ENCODE measurements at regions not wholly inside any gene's neighbourhood (a gene's known extent, or its start where the extent isn't known, plus 50 kb on each side); places are given as distances from the start of the nearest gene placed in this dataset.

- Histone ChIP-seq H3K79me2 (ENCODE audit: control insufficient read depth, insufficient read depth, low read length, unreplicated experiment) (no peaks in the 10 kb centered on the region), H3K27ac (ENCODE audit: low read depth, low read length) (no peak overlapping the region), H3K4me3 (ENCODE audit: low read depth, low read length) (no peak overlapping the region), H2AFZ (ENCODE audit: low read length, unreplicated experiment) (no peak overlapping the region), H3K4me1 (ENCODE audit: control insufficient read depth, insufficient read depth, low read length, unreplicated experiment) (no peaks in the 10 kb centered on the region), H3K27me3 (ENCODE audit: insufficient read depth, low read length) (no peaks in the 10 kb centered on the region), H3K36me3 (ENCODE audit: insufficient read depth, low read length) (no peaks in the 10 kb centered on the region)
Measured at GRCh38 chr6:169881976-169882375, 130.6 kb downstream of the ERMARD start.

- H3K27ac ChIP-seq (ENCODE audit: low read depth, low read length) = no peak overlapping the region
- H2AFZ ChIP-seq (ENCODE audit: low read length, unreplicated experiment) = no peak overlapping the region
- no peaks in the 10 kb centered on the region for H3K36me3 ChIP-seq (ENCODE audit: insufficient read depth, low read length)
- H3K79me2 ChIP-seq (ENCODE audit: control insufficient read depth, insufficient read depth, low read length, unreplicated experiment) = no peaks in the 10 kb centered on the region
- H3K4me3 ChIP-seq (ENCODE audit: low read depth, low read length) = no peak overlapping the region
- H3K4me1 ChIP-seq (ENCODE audit: control insufficient read depth, insufficient read depth, low read length, unreplicated experiment) = no peaks in the 10 kb centered on the region
- no peaks in the 10 kb centered on the region for H3K27me3 ChIP-seq (ENCODE audit: insufficient read depth, low read length)
Measured at GRCh38 chr6:169881398-169881797, 130.0 kb downstream of the ERMARD start.

GRCh38 chr6:169880516-169880915, 129.1 kb downstream of the ERMARD start:
- Histone ChIP-seq H3K4me1 (ENCODE audit: control insufficient read depth, insufficient read depth, low read length, unreplicated experiment) (no peaks in the 10 kb centered on the region), H3K36me3 (ENCODE audit: insufficient read depth, low read length) (no peaks in the 10 kb centered on the region), H3K27ac (ENCODE audit: low read depth, low read length) (no peak overlapping the region), H3K27me3 (ENCODE audit: insufficient read depth, low read length) (no peaks in the 10 kb centered on the region), H3K4me3 (ENCODE audit: low read depth, low read length) (no peak overlapping the region), H2AFZ (ENCODE audit: low read length, unreplicated experiment) (no peak overlapping the region), H3K79me2 (ENCODE audit: control insufficient read depth, insufficient read depth, low read length, unreplicated experiment) (no peaks in the 10 kb centered on the region)

- no peak overlapping the region for H2AFZ ChIP-seq (ENCODE audit: low read length, unreplicated experiment)
- no peaks in the 10 kb centered on the region for H3K79me2 ChIP-seq (ENCODE audit: control insufficient read depth, insufficient read depth, low read length, unreplicated experiment)
- no peaks in the 10 kb centered on the region for H3K4me1 ChIP-seq (ENCODE audit: control insufficient read depth, insufficient read depth, low read length, unreplicated experiment)
- no peaks in the 10 kb centered on the region for H3K27me3 ChIP-seq (ENCODE audit: insufficient read depth, low read length)
- no peak overlapping the region for H3K27ac ChIP-seq (ENCODE audit: low read depth, low read length)
- no peak overlapping the region for H3K4me3 ChIP-seq (ENCODE audit: low read depth, low read length)
- no peaks in the 10 kb centered on the region for H3K36me3 ChIP-seq (ENCODE audit: insufficient read depth, low read length)
Measured at GRCh38 chr6:169869301-169869700, 117.9 kb downstream of the ERMARD start.

GRCh38 chr6:169868458-169868857, 117.0 kb downstream of the ERMARD start:
- Histone ChIP-seq H3K4me3 (ENCODE audit: low read depth, low read length) (no peak overlapping the region), H3K27me3 (ENCODE audit: insufficient read depth, low read length) (no peaks in the 10 kb centered on the region), H3K27ac (ENCODE audit: low read depth, low read length) (no peak overlapping the region), H3K79me2 (ENCODE audit: control insufficient read depth, insufficient read depth, low read length, unreplicated experiment) (no peaks in the 10 kb centered on the region), H2AFZ (ENCODE audit: low read length, unreplicated experiment) (no peak overlapping the region), H3K4me1 (ENCODE audit: control insufficient read depth, insufficient read depth, low read length, unreplicated experiment) (no peaks in the 10 kb centered on the region), H3K36me3 (ENCODE audit: insufficient read depth, low read length) (no peaks in the 10 kb centered on the region)

- Histone ChIP-seq H3K27me3 (ENCODE audit: insufficient read depth, low read length) (no peaks in the 10 kb centered on the region), H3K4me3 (ENCODE audit: low read depth, low read length) (no peak overlapping the region), H3K79me2 (ENCODE audit: control insufficient read depth, insufficient read depth, low read length, unreplicated experiment) (no peaks in the 10 kb centered on the region), H3K36me3 (ENCODE audit: insufficient read depth, low read length) (no peaks in the 10 kb centered on the region), H3K27ac (ENCODE audit: low read depth, low read length) (no peak overlapping the region), H3K4me1 (ENCODE audit: control insufficient read depth, insufficient read depth, low read length, unreplicated experiment) (no peaks in the 10 kb centered on the region), H2AFZ (ENCODE audit: low read length, unreplicated experiment) (no peak overlapping the region)
Measured at GRCh38 chr6:169867751-169868191, 116.3 kb downstream of the ERMARD start.

GRCh38 chr6:169866668-169867521, 115.5 kb downstream of the ERMARD start:
- no peaks in the 10 kb centered on the region for H3K27me3 ChIP-seq (ENCODE audit: insufficient read depth, low read length)
- H3K36me3 ChIP-seq (ENCODE audit: insufficient read depth, low read length) = no peaks in the 10 kb centered on the region
- no peaks in the 10 kb centered on the region for H3K4me1 ChIP-seq (ENCODE audit: control insufficient read depth, insufficient read depth, low read length, unreplicated experiment)
- H3K79me2 ChIP-seq (ENCODE audit: control insufficient read depth, insufficient read depth, low read length, unreplicated experiment) = no peaks in the 10 kb centered on the region
- H2AFZ ChIP-seq (ENCODE audit: low read length, unreplicated experiment) = no peak overlapping the region
- no peak overlapping the region for H3K27ac ChIP-seq (ENCODE audit: low read depth, low read length)
- no peak overlapping the region for H3K4me3 ChIP-seq (ENCODE audit: low read depth, low read length)

- no peaks in the 10 kb centered on the region for H3K36me3 ChIP-seq (ENCODE audit: insufficient read depth, low read length)
- H3K79me2 ChIP-seq (ENCODE audit: control insufficient read depth, insufficient read depth, low read length, unreplicated experiment) = no peaks in the 10 kb centered on the region
- H3K27me3 ChIP-seq (ENCODE audit: insufficient read depth, low read length) = no peaks in the 10 kb centered on the region
- H3K4me1 ChIP-seq (ENCODE audit: control insufficient read depth, insufficient read depth, low read length, unreplicated experiment) = no peaks in the 10 kb centered on the region
- no peak overlapping the region for H2AFZ ChIP-seq (ENCODE audit: low read length, unreplicated experiment)
- H3K4me3 ChIP-seq (ENCODE audit: low read depth, low read length) = no peak overlapping the region
- H3K27ac ChIP-seq (ENCODE audit: low read depth, low read length) = no peak overlapping the region
Measured at GRCh38 chr6:169866140-169866534, 114.7 kb downstream of the ERMARD start.

GRCh38 chr6:169865346-169866139, 114.1 kb downstream of the ERMARD start:
- no peaks in the 10 kb centered on the region for H3K27me3 ChIP-seq (ENCODE audit: insufficient read depth, low read length)
- H3K27ac ChIP-seq (ENCODE audit: low read depth, low read length) = no peak overlapping the region
- no peaks in the 10 kb centered on the region for H3K4me1 ChIP-seq (ENCODE audit: control insufficient read depth, insufficient read depth, low read length, unreplicated experiment)
- no peaks in the 10 kb centered on the region for H3K79me2 ChIP-seq (ENCODE audit: control insufficient read depth, insufficient read depth, low read length, unreplicated experiment)
- H3K4me3 ChIP-seq (ENCODE audit: low read depth, low read length) = no peak overlapping the region
- no peaks in the 10 kb centered on the region for H3K36me3 ChIP-seq (ENCODE audit: insufficient read depth, low read length)
- H2AFZ ChIP-seq (ENCODE audit: low read length, unreplicated experiment) = no peak overlapping the region

- Histone ChIP-seq H3K4me3 (ENCODE audit: low read depth, low read length) (no peak overlapping the region), H3K36me3 (ENCODE audit: insufficient read depth, low read length) (no peaks in the 10 kb centered on the region), H2AFZ (ENCODE audit: low read length, unreplicated experiment) (no peak overlapping the region), H3K27ac (ENCODE audit: low read depth, low read length) (no peak overlapping the region), H3K27me3 (ENCODE audit: insufficient read depth, low read length) (no peaks in the 10 kb centered on the region), H3K79me2 (ENCODE audit: control insufficient read depth, insufficient read depth, low read length, unreplicated experiment) (no peaks in the 10 kb centered on the region), H3K4me1 (ENCODE audit: control insufficient read depth, insufficient read depth, low read length, unreplicated experiment) (no peaks in the 10 kb centered on the region)
Measured at GRCh38 chr6:169864148-169865020, 113.0 kb downstream of the ERMARD start.
